ENCODE measurements at regions not wholly inside any gene's neighbourhood (a gene's known extent, or its start where the extent isn't known, plus 50 kb on each side); places are given as distances from the start of the nearest gene placed in this dataset.

GRCh38 chr2:104945121-104945520 is 91.2 kb downstream of the POU3F3 start (continued):
- TF ChIP-seq ZNF462 (CRISPR knock-in tag; IDR thresholded peaks at IDR 0.05): no peak
- TF ChIP-seq JUNB (IDR thresholded peaks at IDR 0.05; ENCODE audit: unreplicated experiment): no peak
- TF ChIP-seq POLR2AphosphoS5 (IDR thresholded peaks at IDR 0.05; ENCODE audit: low read depth): no peak
- no peak for TF ChIP-seq ZNF114 (CRISPR knock-in tag; IDR thresholded peaks at IDR 0.05)
- TF ChIP-seq ZNF331 (CRISPR knock-in tag; IDR thresholded peaks at IDR 0.05; ENCODE audit: low read depth): no peak
- no peak for TF ChIP-seq REST (IDR thresholded peaks at IDR 0.05; ENCODE audit: unreplicated experiment)
- TF ChIP-seq CTCF (conservative IDR thresholded peaks at IDR 0.05; ENCODE audit: low read depth in 2 of 2): no peak
- TF ChIP-seq CREB1 (CRISPR knock-in tag; IDR thresholded peaks at IDR 0.05; ENCODE audit: low read depth): no peak

Data from GM23338 (cell line).